ENCODE measurements at regions not wholly inside any gene's neighbourhood (a gene's known extent, or its start where the extent isn't known, plus 50 kb on each side); places are given as distances from the start of the nearest gene placed in this dataset.

DNA sequence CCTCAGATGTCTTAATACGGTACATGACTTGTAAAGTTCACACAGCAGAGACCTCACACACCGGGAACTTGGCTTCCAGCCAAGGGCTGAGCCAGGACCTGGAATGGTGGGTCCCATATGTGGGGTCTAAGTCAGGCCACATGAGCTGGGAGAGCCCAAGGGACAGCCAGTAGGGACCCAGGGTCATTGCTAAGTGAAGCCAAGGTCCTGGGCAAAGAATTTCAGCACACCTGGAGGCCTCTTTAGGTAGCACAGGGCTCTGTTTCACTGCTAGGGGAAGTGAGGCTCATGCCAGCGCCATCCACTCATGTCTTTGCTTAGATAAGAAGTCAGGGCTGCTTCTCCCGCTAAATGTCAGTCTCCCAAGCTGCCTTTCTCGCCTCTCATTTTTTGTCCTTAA is 116.6 kb upstream of the TLE3 start:
- DNase-seq, result no peak

DNA sequence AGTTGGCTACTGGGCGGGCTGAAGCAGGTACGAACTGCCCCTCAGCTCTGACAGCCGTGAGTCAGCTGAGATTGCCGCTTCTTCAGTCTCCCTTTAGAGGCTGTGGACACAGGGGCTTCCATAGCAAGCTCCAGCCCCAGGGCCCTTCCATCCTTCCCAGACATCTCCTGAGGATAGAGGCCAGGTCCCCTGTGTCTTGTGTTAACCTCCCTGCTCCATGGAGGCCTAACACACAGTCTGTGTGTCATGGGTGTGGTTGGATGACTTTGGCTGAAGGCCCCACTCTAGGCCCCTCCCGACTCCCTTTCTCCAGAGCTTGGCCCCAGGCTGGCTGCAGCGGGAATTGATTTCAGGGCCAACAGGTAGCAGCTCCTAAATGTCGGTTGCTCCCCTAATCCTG is 116.1 kb upstream of the TLE3 start:
- no peak for DNase-seq

DNA sequence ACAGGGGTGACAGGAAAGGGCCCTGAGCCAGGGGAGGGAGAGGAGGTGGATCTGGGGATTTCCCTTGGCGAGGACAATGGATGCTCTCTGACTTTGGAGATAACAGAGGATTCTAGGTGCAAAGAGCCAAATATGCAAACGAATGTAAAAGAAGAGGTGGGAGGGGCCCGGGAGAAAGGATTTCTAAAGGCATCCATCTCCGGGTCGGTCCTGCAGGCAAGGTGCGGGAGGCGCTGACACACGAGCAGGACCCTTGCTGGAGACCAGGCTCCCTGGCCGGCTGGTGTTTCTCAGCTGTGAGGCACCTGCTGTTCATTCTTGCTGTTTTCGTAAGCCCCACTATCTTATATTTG is 115.2 kb upstream of the TLE3 start:
- no peak for DNase-seq

DNA sequence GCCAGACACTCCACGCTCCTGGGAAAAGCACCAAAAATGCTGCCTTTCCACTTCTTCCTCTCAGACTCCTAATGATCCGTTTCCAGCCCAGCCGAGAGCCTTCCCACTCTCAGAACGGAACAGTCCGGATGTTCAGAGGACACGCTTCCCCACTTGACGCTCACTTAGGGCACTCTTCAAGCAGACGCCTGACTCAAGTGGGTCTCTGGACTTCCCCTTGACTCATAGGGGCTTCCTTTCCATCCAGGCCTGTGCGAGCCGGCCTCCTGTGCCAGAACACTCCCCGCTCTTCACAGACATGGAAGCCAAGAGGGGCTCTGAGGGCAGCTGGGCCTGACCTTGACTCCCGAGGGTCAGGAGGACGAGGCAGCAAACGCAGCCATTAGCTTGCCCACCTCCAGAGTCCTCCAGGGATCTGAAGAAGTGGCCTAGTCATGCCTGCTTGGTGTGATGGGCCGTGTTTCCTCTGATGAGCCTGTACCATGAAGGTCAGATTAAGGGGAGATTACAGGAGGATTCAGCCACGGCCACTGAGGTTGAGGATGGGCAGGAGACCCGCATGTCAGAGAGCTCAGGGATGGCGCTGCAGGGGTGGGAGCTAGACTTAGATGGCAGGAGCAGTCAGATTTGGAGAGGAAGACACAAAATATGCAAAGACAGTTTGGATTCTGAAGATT is 114.7 kb upstream of the TLE3 start:
- no peak for DNase-seq

DNA sequence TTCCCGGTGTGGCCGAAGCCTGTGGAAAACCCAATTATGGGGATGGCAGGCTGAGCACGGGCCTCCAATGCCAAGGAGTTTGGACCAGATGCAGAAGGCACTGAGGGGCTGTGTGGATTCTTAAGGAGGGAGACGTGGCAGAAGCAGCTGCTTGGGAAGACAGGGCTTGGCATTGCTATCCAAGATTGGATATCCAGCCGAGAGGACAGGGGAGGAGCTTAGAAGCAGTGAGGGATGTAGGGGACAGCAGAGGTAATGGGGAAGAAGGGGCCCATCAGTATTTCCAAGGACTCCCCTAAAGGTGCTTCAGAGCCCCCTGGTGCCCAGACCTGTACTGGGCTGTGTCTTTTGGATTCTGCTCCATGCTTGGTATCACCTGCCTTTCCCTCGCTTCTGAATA is 112.8 kb upstream of the TLE3 start:
- DNase-seq, result no peak

DNA sequence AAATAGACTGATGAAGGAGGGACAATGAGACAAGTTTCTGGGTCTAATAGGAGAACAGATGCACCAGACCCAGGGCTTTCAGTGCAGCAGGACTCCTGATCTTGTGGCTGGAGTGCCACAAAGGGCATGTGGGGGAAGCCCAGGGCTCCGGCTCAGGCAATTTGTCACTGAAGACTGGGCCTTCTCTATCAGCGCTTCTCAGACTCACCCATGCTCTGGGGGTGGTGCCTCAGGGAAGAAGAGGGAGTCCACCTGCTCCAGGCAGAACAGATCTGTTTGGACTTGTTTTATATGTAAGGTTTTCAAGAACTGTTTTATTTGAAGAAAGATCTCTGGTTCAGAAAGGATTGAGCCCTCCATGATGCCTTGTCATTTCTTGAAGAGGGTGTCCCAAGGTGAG is 112.4 kb upstream of the TLE3 start:
- no peak for DNase-seq

DNA sequence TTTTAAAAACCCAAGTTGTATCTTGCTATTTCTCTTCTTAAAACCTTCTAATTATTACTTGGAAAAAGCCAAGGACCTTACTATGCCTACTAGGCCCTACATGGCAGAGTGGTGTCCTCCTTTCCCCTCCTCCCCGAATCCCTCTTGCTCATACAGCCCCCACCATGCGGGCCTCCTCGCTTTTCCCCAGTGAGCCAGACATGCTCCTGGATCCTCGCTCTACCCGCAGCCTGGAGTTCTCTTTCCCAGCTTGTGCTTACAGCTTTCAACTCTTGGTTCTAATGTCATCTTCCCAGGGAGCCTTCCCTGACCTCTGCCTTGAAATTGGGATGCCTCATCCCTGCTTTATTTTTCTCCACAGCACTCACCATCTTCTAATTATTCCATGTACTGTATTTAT is 111.8 kb upstream of the TLE3 start:
- DNase-seq, result no peak

DNA sequence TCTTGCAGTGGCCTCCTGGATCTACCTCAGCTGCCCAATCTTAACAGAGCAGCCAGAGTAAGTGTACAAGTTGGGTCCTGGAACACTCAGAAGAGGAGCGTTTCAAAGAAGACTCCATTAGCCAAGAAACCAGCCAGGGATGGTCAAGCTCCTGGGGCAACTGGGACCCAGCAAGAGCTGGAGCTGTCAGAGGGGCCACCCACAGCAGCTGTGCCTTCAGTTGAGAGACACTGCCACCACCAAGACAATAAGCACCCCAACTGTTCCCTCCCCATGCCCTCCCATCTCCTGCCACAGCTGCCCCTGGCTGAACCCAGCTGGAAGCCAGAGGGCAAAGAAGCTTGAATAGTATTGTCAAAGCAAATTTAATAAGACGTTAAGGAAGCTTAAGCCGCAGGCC is 110.6 kb upstream of the TLE3 start:
- no peak for DNase-seq

DNA sequence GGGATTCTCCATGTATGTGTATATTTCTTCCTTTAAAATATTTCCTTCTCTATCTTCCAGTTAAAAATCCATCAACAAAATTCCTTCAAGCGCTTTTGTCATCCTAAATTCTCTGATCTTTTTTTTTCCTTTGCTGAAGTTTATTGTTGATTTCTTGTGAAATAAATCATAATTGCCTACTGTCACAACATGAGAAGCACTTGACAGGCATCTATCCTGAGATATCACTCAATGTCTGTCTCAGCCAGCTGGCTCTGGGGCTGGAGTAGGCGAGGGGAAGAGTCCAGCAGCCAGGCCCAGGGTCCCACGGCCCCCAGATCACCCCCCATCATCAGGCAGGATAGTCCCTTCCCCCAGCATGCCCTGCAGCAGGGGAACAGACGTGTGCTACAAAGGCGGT is 109.0 kb upstream of the TLE3 start:
- DNase-seq, result no peak

DNA sequence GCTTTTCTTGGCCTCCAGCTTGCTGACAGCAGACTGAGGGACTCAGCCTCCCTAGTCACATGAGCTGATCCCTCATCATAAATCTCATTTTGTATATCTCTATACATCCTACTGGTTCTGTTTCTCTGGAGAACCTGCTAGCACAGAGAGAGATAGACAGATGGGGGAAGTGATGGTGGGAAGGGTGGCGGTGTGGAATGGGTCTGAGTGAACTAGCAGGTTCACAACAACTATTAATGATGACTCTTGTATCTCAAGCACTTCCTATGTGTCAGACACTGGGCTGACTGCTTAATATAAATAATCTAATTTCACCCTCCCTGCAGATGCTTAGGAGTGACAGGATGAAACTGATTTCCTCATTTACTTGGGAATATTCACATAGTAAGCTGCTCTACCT is 106.9 kb upstream of the TLE3 start:
- DNase-seq, result no peak

DNA sequence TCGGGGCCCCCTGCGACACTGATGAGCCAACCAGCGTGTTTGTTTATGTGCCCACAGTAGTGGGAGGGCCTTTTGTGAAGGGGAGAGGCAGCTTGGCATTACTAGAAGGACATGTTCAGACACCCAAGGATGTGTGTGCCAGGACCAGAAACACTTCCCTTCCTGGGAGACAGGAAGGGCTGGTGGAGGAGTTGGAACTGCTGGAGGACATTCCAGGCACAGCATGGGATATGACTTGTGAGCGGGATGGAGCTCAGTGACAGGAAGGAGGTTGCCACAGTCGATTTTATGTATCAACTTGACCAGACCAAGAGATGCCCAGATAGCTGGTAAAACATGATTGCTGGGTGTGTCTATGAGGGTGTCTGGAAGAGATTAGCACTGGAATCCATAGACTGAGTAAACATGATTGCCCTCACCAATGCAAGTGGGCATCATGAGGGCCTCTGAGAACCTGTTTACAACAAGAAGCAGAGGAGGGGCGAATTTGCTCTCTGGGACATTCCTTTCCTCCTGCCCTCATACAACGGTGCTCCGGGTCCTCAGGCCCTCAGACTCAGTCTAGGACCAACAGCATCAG is 106.4 kb upstream of the TLE3 start:
- no peak for DNase-seq

DNA sequence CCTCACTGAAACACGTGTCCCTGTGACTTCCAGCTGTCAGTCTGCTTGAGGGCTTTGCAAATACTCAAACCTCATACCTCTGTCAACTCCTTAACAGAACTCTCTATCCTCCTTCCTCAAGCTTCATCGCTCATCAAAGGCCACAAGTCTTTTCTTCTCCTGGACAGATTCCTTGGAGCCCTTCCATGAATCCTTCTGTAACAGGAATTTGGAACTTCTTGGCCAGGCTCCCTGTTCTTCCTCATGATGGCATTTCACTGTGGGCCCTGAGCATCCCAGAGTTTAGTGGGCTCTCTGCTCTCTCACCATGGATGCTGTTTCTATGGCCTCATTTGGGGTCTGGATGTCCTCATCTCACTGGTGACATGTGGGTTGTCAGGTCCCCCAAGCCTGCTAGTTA is 105.0 kb upstream of the TLE3 start:
- no peak for DNase-seq

DNA sequence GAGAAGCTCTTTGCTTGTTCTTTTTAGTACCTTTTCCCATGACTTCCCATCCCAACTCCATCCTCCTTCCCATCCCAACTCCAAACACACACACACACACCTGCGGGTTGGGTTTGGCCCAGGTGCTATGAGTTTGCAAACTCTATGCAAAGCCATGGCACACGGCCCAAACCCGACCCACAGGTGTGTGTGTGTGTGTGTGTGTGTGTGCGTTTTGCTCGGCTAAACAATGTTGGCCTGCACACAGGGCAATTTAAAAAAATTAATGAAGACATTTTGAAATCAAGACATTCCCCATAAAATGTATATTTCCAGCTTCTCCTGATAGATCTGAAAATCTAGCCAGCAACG is 103.7 kb upstream of the TLE3 start:
- DNase-seq, result no peak

DNA sequence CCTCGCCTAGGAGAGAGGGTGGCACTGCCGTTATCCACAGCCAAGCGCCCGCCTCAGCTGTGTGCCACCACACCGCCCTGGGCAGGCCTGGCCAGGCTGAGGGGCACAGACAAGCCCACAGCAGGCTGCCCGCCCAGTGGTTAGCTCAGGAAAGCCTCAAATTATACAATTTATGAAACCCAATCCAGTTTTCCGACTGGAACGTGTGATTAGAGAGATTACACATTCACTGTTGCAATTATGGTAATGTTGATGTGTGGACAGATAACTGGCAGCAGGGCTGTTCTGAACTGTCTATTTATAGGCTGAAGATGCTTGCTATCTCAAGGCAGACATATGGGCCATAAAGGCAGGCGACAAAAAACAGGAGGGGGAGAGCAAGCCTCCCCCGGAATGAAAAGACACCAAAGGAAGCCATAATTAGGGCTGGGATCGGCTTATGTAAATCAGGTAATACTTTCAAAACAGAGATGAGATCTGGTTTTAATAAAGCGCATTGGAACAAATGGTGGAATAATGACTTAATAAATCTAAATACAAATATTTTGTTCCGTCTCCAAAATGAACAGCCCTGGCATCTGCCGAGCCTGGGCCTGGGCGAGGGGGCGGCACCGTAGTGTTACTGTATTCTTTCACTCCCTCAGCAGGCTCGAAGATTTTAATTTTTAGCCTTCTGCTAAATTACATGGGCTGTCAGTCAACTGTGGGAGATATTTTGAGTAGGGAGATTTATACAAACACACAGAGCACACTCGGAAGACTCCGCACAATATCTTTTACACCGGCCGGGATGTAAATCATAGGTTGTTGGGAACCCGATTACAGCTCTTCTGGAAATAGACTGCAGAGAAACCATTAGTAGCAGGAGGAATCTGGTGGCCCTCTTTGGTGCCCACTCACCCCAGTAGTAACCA is 103.1 kb upstream of the TLE3 start:
- no peak for DNase-seq

DNA sequence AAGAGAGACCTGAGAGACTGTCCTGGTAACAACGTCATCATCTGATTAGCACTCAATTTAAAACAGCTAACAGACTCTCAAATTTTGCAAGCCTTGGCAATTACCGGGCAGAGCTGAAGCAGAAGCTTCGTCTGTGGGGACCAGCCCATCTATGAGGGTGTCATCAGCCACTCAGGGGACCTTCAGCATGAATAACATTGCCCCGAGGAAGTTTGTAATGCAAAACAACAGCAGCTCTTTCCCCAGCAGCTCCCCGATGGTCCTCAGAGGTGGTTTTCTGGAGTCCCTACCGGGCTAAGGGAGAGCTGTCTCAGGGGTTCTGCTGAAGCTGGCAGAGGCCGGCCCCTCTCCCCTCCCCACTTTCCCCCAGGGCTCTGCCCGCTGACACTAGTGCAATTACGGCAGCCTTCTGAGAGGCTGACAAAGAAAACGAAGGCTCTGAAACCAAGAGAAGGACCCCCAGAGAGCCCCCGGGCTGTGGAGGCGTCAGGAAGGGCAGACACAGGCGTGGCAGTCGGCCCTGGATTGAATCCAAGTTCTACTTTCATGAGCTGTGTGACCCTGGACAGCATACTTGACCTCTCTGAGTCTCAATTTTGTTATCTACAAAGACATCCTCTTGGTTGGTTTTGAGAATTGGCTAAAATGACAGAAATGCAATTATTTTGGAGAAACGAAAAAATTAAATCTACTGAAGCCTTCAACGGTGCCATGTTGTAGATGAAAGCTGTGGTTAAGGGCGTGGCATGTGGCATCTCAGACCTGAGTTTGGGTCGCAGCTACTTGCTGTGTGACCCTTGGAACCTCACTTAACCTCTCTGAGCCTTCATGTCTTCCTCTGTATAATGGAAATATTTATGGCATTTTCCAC is 102.1 kb upstream of the TLE3 start:
- no peak for DNase-seq

DNA sequence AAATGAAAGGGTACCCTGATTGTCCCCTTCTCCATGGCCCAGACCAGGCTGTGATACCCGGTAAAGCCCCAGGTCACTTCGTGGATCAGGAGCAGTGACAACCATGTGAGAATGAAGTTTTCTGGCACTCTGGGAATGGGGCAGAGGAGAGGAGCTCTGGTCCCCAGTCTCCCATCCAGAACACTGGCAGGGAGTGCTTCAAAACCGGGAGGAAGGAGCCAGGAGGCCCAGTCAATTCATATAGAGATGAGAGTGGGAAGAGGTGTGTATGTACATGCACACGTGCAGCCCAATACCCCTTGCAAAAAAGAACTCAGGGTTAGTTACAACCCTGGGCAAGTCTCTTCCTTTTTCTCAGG is 101.4 kb upstream of the TLE3 start:
- DNase-seq, result no peak

DNA sequence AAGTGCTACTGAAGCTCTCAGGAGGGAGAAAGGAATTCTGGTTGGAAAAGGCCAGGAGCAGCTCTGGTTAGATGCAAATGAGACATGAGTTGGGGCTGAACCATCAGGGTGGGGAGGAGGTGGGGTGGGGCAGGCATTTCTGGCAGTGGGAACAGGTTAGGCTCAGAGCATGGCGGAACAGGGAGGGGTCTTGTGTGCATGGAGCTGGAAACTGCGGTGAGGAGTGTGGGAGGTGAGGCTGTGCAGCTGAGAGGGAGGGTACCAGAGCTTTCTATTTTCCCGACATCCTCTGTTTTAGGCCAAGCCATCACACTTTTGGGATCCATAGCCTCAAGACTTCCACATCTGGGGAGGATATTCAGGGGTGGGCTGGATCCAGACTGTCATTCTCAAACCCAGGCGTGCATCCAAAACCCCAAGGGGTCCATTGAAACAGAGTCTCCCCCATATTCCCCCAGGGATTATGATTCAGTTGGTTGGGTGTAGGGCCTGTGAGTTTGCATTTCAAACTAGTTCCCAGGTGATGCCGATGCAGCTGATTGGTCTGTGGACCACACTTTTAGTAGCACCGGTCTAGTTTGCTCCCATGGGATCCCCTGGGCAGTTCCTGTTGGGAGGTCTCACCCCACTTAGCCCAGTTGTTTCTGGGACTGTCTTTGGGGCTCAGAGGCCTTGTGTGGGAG is 100.9 kb upstream of the TLE3 start:
- no peak for DNase-seq

DNA sequence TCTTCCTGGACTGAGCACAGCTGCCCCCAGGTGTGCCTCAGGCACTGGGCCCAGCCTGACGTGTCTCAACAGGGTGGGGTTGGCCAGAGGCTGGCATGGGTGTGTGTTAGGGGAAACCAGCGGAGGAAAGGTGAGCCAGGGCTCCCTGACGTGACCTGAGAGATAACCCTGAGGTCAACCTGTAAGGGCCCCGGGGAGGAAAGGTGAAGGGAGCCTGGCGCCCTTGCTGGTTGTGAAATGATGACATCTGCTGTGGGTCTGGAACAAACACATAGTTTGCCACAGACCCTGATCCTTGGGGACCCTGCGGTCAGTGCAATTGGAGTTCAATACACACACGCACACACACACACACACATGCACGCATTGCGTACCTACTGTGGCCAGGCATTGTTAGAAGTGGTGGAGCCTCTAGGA is 100.2 kb upstream of the TLE3 start:
- no peak for DNase-seq

DNA sequence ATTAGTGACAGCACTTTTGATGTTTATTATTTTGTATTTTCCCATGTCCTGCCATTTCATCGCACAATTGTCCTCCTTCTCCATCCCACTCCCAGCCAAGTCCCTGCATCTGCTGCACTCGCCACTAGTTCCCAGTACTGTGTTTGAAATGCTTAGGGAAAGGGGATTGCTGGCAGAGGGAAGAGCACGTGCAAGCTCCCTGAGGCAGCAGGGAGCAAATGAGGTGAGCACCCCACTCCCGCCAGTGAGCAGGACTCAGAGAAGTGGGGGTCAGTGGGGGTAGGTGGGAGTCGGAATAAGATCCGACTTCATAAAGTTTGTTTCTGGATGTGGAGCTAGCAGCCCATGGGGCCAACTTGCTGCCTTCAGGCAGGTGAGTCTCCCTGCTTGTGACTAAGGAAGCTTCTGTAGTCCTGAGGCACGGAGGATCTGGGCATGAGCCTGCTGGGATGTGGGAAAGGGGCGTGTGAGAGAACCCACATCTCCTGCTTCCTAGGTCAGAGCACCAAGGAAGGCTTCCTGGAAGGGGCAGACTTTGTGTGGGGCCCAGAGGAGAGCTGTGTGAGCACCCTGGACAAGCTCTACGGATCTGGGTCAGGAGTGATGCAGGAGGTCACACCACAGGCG is 99.7 kb upstream of the TLE3 start:
- no peak for DNase-seq

DNA sequence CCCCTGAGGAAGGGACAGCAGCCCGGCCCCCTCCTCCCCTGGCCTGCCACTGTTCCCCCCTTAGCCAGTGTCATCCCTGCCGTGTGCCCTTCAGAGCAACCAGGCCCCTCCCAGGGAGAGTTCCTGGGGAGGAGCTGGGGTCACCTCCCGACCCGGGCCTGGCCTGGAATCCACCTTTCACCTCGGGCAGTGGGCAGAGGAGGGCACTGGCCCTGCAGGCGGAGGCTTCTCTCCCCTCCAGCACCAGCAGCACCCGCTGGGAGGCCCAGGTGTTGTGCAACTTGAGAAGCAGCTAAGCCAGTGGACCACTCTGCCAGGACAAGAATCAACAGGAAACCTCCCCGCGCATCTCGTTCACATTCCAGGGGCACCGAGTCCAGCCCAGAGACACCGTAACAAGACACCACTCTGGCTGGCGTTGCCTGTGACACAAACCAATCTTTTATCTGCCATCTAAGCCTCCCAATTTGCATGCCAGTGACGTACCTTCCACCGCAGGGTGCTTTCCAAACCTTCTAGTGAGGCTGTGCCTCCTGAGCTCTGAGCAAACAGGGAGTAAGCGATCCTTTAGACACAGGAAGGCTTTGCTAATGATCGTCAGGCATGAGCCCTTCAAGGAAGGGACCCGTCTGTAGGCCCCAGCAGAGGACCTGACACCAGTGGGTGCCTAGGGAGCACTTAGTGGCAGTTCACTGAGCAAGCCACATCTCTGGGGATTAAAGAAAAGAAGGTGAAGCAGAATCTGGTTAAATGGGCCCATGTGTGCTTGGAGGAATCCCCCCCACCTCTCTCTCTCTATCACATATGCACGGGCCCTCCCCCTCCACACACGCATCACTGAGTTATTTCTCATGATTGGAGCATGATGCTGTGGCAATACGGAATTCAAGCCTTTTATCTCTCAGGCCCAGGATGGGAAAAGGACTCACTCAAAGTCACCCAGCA is 98.9 kb upstream of the TLE3 start:
- DNase-seq, result peak; percentile 21

All from T-helper 9 cell (primary cell).